Testis (tissue), 2 donors: ENCODE measurements at regions not wholly inside any gene's neighbourhood (a gene's known extent, or its start where the extent isn't known, plus 50 kb on each side); places are given as distances from the start of the nearest gene placed in this dataset.

Experiments
- DNase-seq: peaks from one replicate; pipeline ENCODE4 v3.0.0-alpha.2; 2019
- H3K27ac ChIP-seq, 2 donors: fragments of 200-600 bp; sonication (generic); one replicate each; pipeline ENCODE4 v1.5.1; 2019
- H3K27me3 ChIP-seq: fragments of 200-600 bp; sonication (generic); one replicate; pipeline ENCODE4 v1.5.1; 2019
- H3K36me3 ChIP-seq: fragments of 200-600 bp; sonication (generic); one replicate; pipeline ENCODE4 v1.5.1; 2017; ENCODE audit warnings: low read depth; ENCODE audit errors: missing control alignments
- H3K4me1 ChIP-seq: fragments of 200-600 bp; sonication (generic); one replicate; pipeline ENCODE4 v1.5.1; 2019
- H3K4me3 ChIP-seq, 2 donors: fragments of 200-600 bp; sonication (generic); one replicate each; pipeline ENCODE4 v1.5.1; 2017 to 2019
- H3K9me3 ChIP-seq: fragments of 200-600 bp; sonication (generic); one replicate; pipeline ENCODE4 v1.5.1; 2017
- POLR2A ChIP-seq: fragments of 450-650 bp; IDR thresholded peaks from one replicate; pipeline ENCODE4 v1.6.1; 2017; ENCODE audit warnings: antibody characterized with exemption, mild to moderate bottlenecking, moderate library complexity
- WGBS, 2 donors: methylation state at CpG; one replicate each; pipeline ENCODE4 v1.1.5; 2018; 5-methylcytosine and 5-hydroxymethylcytosine counted together
- intact Hi-C: fragments of 100-400 bp; cut with DNase I; formaldehyde crosslinking; loops from one replicate; pipeline ENCODE4 v1.15.1; 2023; ENCODE audit warnings: low total_unique reads
- TF ChIP-seq, protein P1 (sequence below), 3 experiments: fragments of 450-650 bp in 2 of 3; fragments of 200-600 bp in 1 of 3; sonication (generic) in 1 of 3; IDR thresholded peaks; one replicate each; pipeline ENCODE4 v1.5.1; 2016 to 2019; ENCODE audit warnings: antibody characterized with exemption in 3 of 3, mild to moderate bottlenecking in 2 of 3, moderate library complexity in 1 of 3

- intact Hi-C loops = no loop called here
- H3K9me3 ChIP-seq = no peaks in the 10 kb centered on the region
- H3K4me1 ChIP-seq = no peaks in the 10 kb centered on the region
- 77 to 93% methylated on average over 5 of the region's 5 CpGs for WGBS, 2 donors
- no peak for DNase-seq
- H3K27ac ChIP-seq = no peak overlapping the region
- H3K36me3 ChIP-seq = no peaks in the 10 kb centered on the region
- no peaks in the 10 kb centered on the region for H3K27me3 ChIP-seq
- H3K4me3 ChIP-seq = no peak overlapping the region
- TF ChIP-seq, protein P1, sequence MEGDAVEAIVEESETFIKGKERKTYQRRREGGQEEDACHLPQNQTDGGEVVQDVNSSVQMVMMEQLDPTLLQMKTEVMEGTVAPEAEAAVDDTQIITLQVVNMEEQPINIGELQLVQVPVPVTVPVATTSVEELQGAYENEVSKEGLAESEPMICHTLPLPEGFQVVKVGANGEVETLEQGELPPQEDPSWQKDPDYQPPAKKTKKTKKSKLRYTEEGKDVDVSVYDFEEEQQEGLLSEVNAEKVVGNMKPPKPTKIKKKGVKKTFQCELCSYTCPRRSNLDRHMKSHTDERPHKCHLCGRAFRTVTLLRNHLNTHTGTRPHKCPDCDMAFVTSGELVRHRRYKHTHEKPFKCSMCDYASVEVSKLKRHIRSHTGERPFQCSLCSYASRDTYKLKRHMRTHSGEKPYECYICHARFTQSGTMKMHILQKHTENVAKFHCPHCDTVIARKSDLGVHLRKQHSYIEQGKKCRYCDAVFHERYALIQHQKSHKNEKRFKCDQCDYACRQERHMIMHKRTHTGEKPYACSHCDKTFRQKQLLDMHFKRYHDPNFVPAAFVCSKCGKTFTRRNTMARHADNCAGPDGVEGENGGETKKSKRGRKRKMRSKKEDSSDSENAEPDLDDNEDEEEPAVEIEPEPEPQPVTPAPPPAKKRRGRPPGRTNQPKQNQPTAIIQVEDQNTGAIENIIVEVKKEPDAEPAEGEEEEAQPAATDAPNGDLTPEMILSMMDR (IDR thresholded peaks at IDR 0.05) = no peak
- no peak for TF ChIP-seq POLR2A
Measured at GRCh38 chr5:12999667-13000066, 944.8 kb downstream of the DNAH5 start.

DNA sequence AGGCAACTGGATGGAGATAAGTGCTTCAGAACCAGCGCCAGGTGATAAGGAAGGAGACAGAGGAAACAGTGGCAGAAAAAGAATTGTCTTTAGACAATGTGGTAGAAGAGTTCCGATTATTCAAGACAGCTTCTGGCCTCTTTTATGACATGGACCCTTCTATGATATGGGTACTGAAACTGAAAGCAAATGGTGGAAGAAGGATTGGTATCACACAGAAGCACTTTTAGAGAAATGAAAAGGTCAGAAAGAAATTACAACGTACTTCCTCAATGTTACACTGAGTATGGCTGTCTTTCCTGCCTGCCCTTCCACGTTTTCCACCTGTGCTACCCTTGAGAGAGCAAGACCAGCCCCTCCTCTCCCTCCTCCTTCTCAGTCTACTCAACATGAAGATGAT is 959.3 kb downstream of the DNAH5 start:
- TF ChIP-seq, protein P1 (IDR thresholded peaks at IDR 0.05) = no peak
- no peak for TF ChIP-seq POLR2A
- H3K9me3 ChIP-seq = no peaks in the 10 kb centered on the region
- H3K36me3 ChIP-seq = no peaks in the 10 kb centered on the region
- H3K4me1 ChIP-seq = no peaks in the 10 kb centered on the region
- no peak for DNase-seq
- no peaks in the 10 kb centered on the region for H3K27me3 ChIP-seq
- H3K4me3 ChIP-seq = no peak overlapping the region
- intact Hi-C loops = no loop called here
- 76 to 81% methylated on average over 4 of the region's 4 CpGs for WGBS, 2 donors
- H3K27ac ChIP-seq = no peak overlapping the region

GRCh38 chr5:12974856-12975255 is 969.6 kb downstream of the DNAH5 start:
- Histone ChIP-seq H3K9me3 (no peaks in the 10 kb centered on the region), H3K4me1 (no peaks in the 10 kb centered on the region), H3K36me3 (no peaks in the 10 kb centered on the region), H3K27me3 (no peaks in the 10 kb centered on the region), H3K27ac (no peak overlapping the region), H3K4me3 (no peak overlapping the region)
- no peak for TF ChIP-seq POLR2A
- TF ChIP-seq, protein P1 (IDR thresholded peaks at IDR 0.05) = no peak
- no peak for DNase-seq
- intact Hi-C loops = no loop called here
- 69 to 72% methylated on average over 3 of the region's 3 CpGs for WGBS, 2 donors

GRCh38 chr5:12965804-12966203 is 978.7 kb downstream of the DNAH5 start:
- intact Hi-C loops = no loop called here
- no peak for DNase-seq
- Histone ChIP-seq H3K36me3 (no peaks in the 10 kb centered on the region), H3K27ac (no peak overlapping the region), H3K9me3 (no peaks in the 10 kb centered on the region), H3K4me3 (no peak overlapping the region), H3K4me1 (no peaks in the 10 kb centered on the region), H3K27me3 (no peaks in the 10 kb centered on the region)
- WGBS, 2 donors = 62 to 78% methylated on average over 4 of the region's 4 CpGs
- no peak for TF ChIP-seq POLR2A
- TF ChIP-seq, protein P1 (IDR thresholded peaks at IDR 0.05) = no peak

GRCh38 chr5:12959713-12960112 is 984.8 kb downstream of the DNAH5 start:
- no peaks in the 10 kb centered on the region for H3K9me3 ChIP-seq
- no peaks in the 10 kb centered on the region for H3K36me3 ChIP-seq
- intact Hi-C loops = no loop called here
- no peak for TF ChIP-seq POLR2A
- TF ChIP-seq, protein P1 (IDR thresholded peaks at IDR 0.05) = no peak
- DNase-seq = no peak
- H3K27ac ChIP-seq = no peak overlapping the region
- H3K27me3 ChIP-seq = no peaks in the 10 kb centered on the region
- H3K4me1 ChIP-seq = no peaks in the 10 kb centered on the region
- WGBS, 2 donors = 65 to 86% methylated on average over 1 of the region's 1 CpG
- H3K4me3 ChIP-seq = no peak overlapping the region
